ENCODE measurements at regions not wholly inside any gene's neighbourhood (a gene's known extent, or its start where the extent isn't known, plus 50 kb on each side); places are given as distances from the start of the nearest gene placed in this dataset.

DNA sequence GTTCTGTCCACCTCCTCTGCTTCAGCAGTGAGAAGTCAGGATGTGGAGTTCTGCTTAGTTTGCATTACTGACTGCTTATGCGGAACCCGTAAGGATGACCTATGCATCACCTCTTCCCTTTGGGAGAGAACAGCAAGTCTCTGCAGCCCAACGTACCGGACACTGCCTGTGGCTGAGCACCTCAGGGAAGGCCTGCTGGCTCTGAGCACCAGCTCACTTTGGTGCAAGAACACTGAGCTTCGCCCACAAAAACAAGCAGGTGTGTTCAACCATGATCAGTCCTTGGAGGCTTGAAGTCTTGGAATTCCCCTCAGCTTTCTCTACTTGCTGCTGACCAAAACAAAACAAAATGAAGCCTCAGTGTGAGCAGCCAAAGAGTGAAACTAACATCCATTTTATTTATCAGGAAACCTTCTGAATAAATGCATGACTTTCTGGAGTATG, 52.7 kb upstream of the NCK2 start:
- TF ChIP-seq POLR2A (IDR thresholded peaks at IDR 0.05; ENCODE audit: extremely low read depth, insufficient read length) = no peak
- TF ChIP-seq CTCF (IDR thresholded peaks at IDR 0.05; ENCODE audit: low read depth, low read length) = no peak
- TF ChIP-seq, protein P1, sequence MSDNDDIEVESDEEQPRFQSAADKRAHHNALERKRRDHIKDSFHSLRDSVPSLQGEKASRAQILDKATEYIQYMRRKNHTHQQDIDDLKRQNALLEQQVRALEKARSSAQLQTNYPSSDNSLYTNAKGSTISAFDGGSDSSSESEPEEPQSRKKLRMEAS (IDR thresholded peaks at IDR 0.05; ENCODE audit: low read depth, low read length) = no peak

Data from NB4 (cell line).